ACC112 (cell line): ENCODE measurements at regions not wholly inside any gene's neighbourhood (a gene's known extent, or its start where the extent isn't known, plus 50 kb on each side); places are given as distances from the start of the nearest gene placed in this dataset.
"Not testable (repeated sequence)": the region's sequence is repeated elsewhere in the genome, so short reads cannot be mapped to it uniquely, and the experiment has no call there.

Experiments used
- H2AFZ ChIP-seq: fragments of 200-600 bp; sonication (generic); one replicate; pipeline ENCODE4 v1.6.0; 2017; ENCODE audit warnings: antibody characterized with exemption, low read length; ENCODE audit not compliant: unreplicated experiment
- H3K27ac ChIP-seq: fragments of 200-600 bp; sonication (generic); 2 replicates; pipeline ENCODE4 v1.5.1; 2014; ENCODE audit warnings: low read depth, mild to moderate bottlenecking, antibody characterized with exemption, low read length, moderate library complexity
- H3K27me3 ChIP-seq: fragments of 200-600 bp; sonication (generic); 2 replicates; pipeline ENCODE4 v1.6.1; 2014; ENCODE audit warnings: mild to moderate bottlenecking, antibody characterized with exemption, low read length, moderate library complexity, mixed read lengths; ENCODE audit not compliant: insufficient read depth
- H3K36me3 ChIP-seq: fragments of 200-600 bp; sonication (generic); 2 replicates; pipeline ENCODE4 v1.6.1; 2016; ENCODE audit warnings: mild to moderate bottlenecking, antibody characterized with exemption, low read length, moderate library complexity, mixed read lengths; ENCODE audit not compliant: insufficient read depth
- H3K4me1 ChIP-seq: fragments of 200-600 bp; sonication (generic); one replicate; pipeline ENCODE4 v1.6.1; 2016; ENCODE audit warnings: low read length, mixed read lengths; ENCODE audit not compliant: insufficient read depth, unreplicated experiment, control insufficient read depth
- H3K4me3 ChIP-seq: fragments of 200-600 bp; sonication (generic); 2 replicates; pipeline ENCODE4 v1.5.1; 2014; ENCODE audit warnings: mild to moderate bottlenecking, low read depth, low read length
- H3K79me2 ChIP-seq: fragments of 200-600 bp; sonication (generic); one replicate; pipeline ENCODE4 v1.6.0; 2016; ENCODE audit warnings: low read length; ENCODE audit not compliant: control insufficient read depth, unreplicated experiment, insufficient read depth

DNA sequence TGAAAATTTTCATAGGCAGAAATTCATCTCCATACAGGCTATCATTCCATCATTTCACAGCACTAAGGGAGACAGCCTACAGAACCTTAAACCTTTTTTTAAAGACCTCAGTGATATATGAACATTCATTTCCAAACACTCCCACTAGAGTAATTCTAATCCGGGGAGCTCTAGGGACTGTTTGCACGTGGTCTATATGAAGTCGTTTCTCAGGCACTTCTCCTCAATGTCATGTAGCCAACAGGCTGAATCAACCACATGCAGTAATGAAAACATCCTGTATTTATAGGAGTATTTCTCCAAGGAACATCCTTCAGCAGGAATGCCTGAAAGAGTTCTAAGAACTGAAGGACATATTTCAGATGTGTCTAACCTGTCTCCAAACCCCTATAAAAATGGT lies 97.3 kb upstream of the CREB1 start:
- Histone ChIP-seq H3K4me1 (peaks cover 6% of the 10 kb centered on the region), H2AFZ (peak overlapping the region; percentile 15), H3K79me2 (no peaks in the 10 kb centered on the region), H3K36me3 (no peaks in the 10 kb centered on the region), H3K4me3 (no peak overlapping the region), H3K27ac (no peak overlapping the region), H3K27me3 (no peaks in the 10 kb centered on the region)

DNA sequence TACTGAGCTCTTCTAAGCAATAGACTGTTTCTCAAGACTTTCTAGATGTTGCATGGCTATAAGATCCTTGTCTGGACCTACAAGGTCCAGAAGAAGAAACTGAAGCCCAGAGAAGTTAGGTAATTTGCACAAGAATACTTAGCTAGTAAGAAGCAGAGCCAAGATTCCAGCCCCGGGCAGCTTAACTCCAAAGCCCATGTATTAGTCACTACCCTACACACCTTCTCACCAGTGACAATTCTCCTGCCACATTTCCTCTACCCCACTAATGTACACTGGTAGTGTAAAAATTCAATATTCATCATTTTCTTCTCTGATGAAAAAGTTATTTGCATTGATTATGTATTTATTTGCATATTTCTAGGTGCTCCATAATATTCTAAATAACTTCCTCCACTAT lies 95.5 kb upstream of the CREB1 start:
- no peak overlapping the region for H3K4me3 ChIP-seq
- H3K79me2 ChIP-seq = no peaks in the 10 kb centered on the region
- H3K36me3 ChIP-seq = no peaks in the 10 kb centered on the region
- H3K27me3 ChIP-seq = no peaks in the 10 kb centered on the region
- H3K27ac ChIP-seq = no peak overlapping the region
- peaks cover 6% of the 10 kb centered on the region for H3K4me1 ChIP-seq
- H2AFZ ChIP-seq = no peak overlapping the region

DNA sequence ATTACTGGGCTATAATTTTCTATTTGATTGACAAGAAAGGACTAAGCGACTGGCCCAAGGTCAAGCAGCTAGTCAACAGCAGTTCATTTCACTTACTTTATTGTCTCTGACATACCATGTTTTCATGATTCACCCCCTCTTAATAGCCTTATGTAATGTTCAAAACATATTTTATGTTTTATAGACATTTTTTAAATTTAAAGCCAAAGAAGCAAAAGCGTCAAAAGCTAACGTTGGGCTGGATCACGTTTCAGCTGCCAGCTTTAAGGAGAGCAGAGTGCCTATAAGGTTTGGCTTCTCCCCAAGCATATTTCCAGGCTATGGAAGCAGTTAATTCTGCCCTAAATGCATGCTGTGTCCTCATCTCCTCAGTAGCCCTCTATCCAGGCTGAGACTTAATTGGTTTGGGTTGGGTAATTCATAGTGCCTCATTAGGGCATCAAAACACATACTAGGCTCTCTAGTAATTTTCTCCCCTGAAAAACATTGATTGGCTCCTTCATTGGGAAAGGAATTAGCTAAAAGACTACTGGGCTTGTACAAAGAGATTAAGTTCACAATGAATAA lies 94.8 kb upstream of the CREB1 start:
- Histone ChIP-seq H2AFZ (no peak overlapping the region), H3K36me3 (no peaks in the 10 kb centered on the region), H3K27ac (no peak overlapping the region), H3K4me1 (peaks cover 6% of the 10 kb centered on the region), H3K4me3 (no peak overlapping the region), H3K79me2 (no peaks in the 10 kb centered on the region), H3K27me3 (no peaks in the 10 kb centered on the region)

- Histone ChIP-seq H3K27me3 (no peaks in the 10 kb centered on the region), H3K79me2 (no peaks in the 10 kb centered on the region), H2AFZ (no peak overlapping the region), H3K27ac (no peak overlapping the region), H3K36me3 (no peaks in the 10 kb centered on the region), H3K4me1 (peaks cover 6% of the 10 kb centered on the region), H3K4me3 (no peak overlapping the region)
These were observed 92.6 kb upstream of the CREB1 start for GRCh38 chr2:207437136-207437523.

- no peaks in the 10 kb centered on the region for H3K79me2 ChIP-seq
- peaks cover under 1% of the 10 kb centered on the region for H3K4me1 ChIP-seq
- no peaks in the 10 kb centered on the region for H3K36me3 ChIP-seq
- H3K27ac ChIP-seq = no peak overlapping the region
- H2AFZ ChIP-seq = no peak overlapping the region
- H3K4me3 ChIP-seq = no peak overlapping the region
- no peaks in the 10 kb centered on the region for H3K27me3 ChIP-seq
These were observed 92.1 kb upstream of the CREB1 start for GRCh38 chr2:207437524-207438143.

GRCh38 chr2:207438414-207439126 lies 91.2 kb upstream of the CREB1 start:
- no peaks in the 10 kb centered on the region for H3K79me2 ChIP-seq
- H3K36me3 ChIP-seq = no peaks in the 10 kb centered on the region
- no peaks in the 10 kb centered on the region for H3K27me3 ChIP-seq
- no peak overlapping the region for H3K27ac ChIP-seq
- no peak overlapping the region for H3K4me3 ChIP-seq
- H2AFZ ChIP-seq = no peak overlapping the region
- H3K4me1 ChIP-seq = no peaks in the 10 kb centered on the region

- H3K36me3 ChIP-seq, H3K27me3 ChIP-seq, H3K4me1 ChIP-seq, H3K27ac ChIP-seq, H3K4me3 ChIP-seq, H2AFZ ChIP-seq, H3K79me2 ChIP-seq: not testable (repeated sequence)
These were observed 89.9 kb upstream of the CREB1 start for GRCh38 chr2:207439881-207440280.

DNA sequence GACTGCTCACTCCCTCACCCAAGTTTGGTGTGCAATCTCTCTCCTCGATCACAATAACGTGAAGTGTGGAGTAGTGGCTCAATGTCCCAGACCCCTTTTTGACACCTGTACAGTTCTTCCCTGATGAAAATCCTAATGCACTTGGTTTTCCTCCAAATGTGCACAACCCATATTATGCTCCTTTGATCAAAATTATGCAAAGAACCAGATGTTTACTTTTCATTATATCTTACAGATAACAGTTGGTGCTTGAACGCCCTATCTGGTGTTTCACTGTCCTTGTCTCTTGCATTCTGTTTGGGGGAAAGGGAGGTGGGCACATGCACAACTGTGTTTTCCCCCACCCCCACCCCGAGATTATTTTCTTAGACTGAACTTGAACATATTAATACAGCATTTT lies 85.0 kb upstream of the CREB1 start:
- Histone ChIP-seq H3K27me3 (no peaks in the 10 kb centered on the region), H3K27ac (no peak overlapping the region), H3K79me2 (no peaks in the 10 kb centered on the region), H3K4me1 (peaks cover 7% of the 10 kb centered on the region), H3K4me3 (no peak overlapping the region), H3K36me3 (no peaks in the 10 kb centered on the region), H2AFZ (no peak overlapping the region)

- Histone ChIP-seq H2AFZ (no peak overlapping the region), H3K79me2 (no peaks in the 10 kb centered on the region), H3K36me3 (no peaks in the 10 kb centered on the region), H3K27ac (no peak overlapping the region), H3K27me3 (no peaks in the 10 kb centered on the region), H3K4me3 (no peak overlapping the region), H3K4me1 (peaks cover 7% of the 10 kb centered on the region)
These were observed 83.1 kb upstream of the CREB1 start for GRCh38 chr2:207446653-207447052.

DNA sequence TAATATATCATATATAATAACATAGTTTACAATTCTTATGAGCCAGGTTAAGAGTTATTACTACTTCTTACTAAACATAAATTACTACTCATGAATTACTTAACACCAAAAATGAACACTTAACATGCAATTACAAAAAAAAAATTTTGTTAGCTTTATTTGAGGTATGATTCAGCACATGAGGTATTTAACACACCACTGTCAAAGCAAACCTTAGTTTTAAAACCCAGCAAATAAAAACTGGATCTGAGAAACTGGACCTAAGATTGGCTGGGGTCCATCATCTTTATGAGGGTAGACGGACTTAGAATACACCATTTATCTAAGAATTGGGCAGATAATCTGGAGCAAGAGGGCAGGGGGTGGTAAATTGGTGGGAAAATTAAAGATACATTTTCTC lies 81.8 kb upstream of the CREB1 start:
- Histone ChIP-seq H3K36me3 (no peaks in the 10 kb centered on the region), H2AFZ (peak overlapping the region; percentile 31), H3K4me3 (no peak overlapping the region), H3K27me3 (no peaks in the 10 kb centered on the region), H3K4me1 (peaks cover 7% of the 10 kb centered on the region), H3K79me2 (no peaks in the 10 kb centered on the region), H3K27ac (no peak overlapping the region)

- Histone ChIP-seq H3K27ac (no peak overlapping the region), H3K27me3 (no peaks in the 10 kb centered on the region), H3K79me2 (no peaks in the 10 kb centered on the region), H2AFZ (no peak overlapping the region), H3K4me1 (peaks cover 7% of the 10 kb centered on the region), H3K4me3 (no peak overlapping the region), H3K36me3 (no peaks in the 10 kb centered on the region)
These were observed 80.1 kb upstream of the CREB1 start for GRCh38 chr2:207449642-207450165.
